Stimulated activated CD4-positive, alpha-beta T cell treated with anti-CD3 and anti-CD28 coated beads, TNF-alpha, amount 100 ng/mL, for 48 hours (primary cell): ENCODE measurements at regions not wholly inside any gene's neighbourhood (a gene's known extent, or its start where the extent isn't known, plus 50 kb on each side); places are given as distances from the start of the nearest gene placed in this dataset.
A peak's percentile ranks its signal among the peaks of the same experiment; 100 is the strongest.
"Not testable (repeated sequence)": the region's sequence is repeated elsewhere in the genome, so short reads cannot be mapped to it uniquely, and the experiment has no call there.

ENCODE experiments used
- DNase-seq, 3 donors: peaks; one replicate each; pipeline ENCODE4 v3.0.0-alpha.2; 2020; ENCODE audit warnings: low read depth in 3 of 3

DNA sequence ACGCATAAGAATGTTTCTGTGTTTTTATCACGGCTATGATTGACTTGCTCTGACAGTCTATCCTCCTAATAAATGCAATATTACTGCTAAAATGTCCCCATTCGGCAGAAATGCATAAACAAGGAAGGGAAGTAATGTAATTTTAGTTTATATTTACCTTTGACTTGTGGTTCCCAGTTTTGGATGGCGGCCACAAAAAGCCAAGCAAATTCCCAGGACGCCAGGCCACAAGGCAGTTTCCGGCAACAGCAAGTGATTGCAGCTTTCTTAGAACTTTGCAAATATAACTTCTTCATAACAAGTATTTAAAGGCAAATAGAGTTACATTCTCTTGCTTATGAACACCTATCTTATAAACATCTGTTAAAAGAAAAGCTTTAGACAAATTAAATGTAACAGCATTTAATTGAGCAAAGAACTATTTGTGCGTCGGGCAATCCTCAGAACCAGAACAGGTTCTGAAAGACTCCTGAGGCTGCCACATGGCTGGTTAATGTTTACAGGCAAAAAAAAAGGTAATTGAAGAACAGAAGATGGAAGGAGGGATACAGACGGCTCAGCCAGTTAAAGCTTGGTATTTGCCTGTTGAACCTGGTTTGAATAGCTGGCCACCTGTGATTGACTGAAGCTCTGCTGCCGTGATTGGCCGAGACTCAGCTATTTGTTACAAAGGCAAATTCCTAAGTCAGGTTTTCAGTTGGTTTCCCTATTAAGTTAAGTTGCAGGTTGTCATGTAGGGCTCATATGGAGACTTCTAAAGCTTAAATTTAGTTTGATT lies 80.8 kb downstream of the C21orf91 start:
- no peak for DNase-seq

DNA sequence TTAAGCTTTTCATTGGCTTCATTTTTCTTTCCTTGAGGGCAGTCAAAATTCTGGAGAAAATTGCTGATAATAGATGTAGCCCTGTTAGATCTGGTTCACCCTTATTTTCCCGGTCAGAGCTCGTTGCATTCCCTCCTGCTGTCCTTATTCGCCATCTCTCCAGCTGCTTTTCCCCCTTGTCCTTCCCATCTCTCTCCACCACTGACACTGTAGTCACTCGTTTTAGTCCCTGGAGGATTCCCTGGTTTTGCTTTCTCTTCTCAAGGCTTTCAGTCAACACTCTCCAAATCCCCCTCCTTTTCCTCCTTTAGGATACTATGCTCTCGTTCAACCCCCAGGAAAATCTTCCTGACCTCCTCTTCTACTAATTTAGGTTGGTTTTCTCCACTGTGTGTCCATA lies 83.1 kb downstream of the C21orf91 start:
- no peak for DNase-seq

DNA sequence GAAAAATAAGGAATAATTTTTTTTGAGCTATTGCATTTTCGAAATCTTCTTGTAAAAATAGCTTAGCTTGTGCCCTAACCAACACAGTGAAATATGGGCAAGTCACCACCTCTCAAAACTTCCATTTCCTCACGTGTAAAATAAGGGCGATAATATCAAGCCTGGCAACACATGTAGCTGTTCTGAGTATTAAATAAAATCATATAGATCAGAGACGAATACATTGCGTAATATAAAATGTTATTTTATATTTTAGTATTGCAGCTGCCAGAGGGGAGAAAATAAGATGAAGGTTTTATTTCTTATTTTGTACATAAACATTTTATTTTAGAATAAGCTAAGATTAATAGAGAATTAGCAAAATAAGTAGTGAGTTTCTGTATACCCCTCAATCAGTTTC lies 85.9 kb downstream of the C21orf91 start:
- no peak for DNase-seq

DNA sequence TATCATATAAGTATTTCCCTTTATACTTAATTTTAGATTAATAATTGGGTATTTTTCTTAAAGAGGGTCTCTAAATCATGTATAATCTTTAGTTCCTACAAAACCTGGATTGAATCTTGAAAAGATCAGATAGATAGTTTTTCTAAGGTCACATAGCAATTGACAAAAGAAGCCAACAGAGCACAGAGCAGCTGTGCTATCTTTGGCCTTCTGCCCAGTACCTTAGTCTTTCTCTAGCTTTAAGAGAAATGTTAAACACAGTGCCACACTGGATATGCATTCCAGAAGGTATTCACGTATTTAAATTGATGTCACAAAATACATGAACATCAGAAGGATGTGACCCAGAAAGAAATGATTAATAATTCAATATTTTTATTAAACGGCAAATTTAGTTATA lies 86.8 kb downstream of the C21orf91 start:
- no peak for DNase-seq

DNA sequence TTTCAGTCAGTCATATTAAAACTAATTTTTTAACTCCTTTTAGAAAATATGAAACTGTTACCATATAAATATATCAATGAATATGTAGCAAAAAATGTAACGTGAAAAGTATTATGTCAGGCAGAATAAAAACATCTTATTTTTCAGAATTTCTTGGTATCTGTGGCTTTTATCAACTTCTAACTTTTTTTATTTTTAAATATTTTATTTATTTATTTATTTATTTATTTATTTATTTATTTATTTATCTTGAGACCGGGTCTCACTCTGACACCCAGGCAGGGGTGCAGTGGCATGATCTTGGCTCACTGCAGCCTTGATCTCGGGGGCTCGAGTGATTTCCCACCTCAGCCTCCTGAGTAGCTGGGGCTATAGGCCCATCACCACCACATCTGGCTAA lies 87.6 kb downstream of the C21orf91 start:
- DNase-seq, result no peak

DNA sequence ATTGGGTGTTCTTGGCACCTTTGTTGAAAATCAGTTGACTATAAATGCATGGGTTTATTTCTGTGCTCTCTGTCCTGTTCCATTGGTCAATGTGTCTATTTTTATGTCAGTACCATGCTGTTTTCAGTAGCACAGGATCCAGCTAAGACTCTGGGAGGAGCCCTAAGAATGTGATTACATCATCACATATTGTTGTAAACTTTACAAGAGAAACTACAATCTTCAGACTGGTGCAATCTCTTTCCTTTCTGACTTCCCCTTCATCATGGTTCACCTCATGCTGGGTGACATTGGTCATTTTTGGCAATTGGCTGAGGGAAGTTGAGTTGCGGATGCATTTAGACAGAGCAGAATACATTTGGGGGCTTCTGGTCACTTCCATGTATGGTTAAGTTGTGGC lies 88.4 kb downstream of the C21orf91 start:
- no peak for DNase-seq

DNA sequence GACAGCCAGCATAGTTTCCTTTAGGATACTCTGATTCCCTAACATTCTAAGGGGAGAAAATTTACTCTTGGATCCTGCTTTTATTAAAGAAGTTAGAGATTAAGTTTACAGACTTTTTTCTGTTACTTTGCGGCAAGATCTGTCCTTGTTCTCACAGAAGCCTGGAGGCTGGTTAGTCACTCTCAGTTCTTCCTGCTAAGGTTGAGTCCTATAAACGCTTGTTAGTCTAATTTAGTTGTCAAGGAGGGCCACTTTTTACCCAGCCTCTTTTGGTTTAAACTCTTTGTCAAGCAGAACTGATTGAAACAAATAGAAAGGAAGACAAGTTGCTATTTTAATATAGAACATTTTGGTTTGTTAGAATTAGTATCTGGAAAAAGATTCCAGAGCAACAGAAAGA lies 89.7 kb downstream of the C21orf91 start:
- DNase-seq, result no peak

DNA sequence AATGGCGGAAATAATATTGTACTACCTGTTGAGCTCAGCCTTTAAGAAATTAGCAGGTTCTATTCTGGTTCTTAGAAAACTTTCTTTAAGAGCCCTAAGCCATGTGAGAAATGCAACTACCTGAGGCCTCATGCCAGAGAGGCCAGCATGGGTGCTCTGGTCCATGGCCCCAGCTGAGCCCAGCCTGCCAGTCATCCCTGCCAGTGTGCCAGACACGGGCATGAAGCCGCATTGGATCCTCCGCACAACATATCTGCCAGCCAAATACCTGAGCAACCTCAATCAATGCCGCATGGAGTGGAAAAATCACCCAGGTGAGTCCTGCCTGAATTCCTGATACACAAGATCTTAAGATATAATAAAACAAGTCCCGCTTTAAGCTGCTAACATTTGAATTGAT lies 91.8 kb downstream of the C21orf91 start:
- DNase-seq, result no peak

DNA sequence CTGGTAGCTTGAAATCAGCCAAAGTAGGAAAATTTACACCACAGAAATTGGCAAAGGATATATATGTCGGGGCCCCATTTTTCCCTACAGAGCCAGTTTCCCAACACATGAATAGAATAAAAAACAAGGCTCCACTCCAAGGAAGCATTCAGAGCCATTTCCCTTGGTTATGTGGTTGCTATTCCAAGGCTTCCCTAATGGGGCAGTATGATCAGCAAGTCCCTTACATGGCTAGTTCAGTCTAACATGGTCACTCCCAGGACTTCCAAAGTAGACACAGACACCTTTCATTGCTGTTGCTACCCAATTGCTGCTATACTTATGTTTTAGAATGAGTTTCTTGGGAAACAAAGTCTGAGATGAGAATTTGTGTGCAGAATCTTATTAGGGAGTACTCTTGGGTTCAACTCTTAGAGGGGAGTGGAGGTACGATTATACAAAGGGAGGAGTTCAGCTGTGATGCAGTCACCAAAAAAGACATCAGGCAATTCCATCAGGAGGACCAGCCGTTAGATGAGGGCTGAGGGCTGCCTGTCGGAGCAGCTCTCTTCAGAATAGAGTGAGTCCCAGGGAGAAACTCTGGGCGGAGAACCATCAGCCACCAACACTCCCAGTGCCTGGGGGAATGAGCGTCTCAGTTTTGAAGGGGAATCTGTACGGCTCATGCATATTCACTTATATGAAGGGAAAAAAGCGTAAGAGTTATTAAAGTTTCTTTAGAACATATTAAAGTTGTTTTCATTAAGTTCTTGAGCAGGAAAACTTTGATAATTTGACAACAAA lies 92.9 kb downstream of the C21orf91 start:
- DNase-seq, result no peak

DNA sequence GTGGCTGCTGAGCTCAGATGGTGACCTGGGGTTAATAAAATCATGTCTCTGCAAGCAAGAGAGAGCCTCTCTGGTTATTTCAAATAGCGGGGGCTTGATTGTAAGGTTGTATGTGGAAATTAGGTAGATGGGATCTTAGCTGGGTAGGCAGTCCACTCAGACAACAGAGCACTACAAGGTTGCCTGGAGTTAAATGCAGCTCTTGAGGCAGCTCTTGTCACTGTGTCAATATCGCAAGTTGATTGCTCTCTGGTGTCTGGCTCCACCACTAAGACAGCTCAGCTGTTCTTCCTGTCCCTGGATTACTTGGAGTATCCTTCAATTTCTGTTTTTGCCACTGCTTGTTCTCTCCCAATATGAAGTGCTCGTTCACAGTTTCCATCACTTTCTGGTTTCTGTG lies 93.8 kb downstream of the C21orf91 start:
- DNase-seq, result no peak

DNA sequence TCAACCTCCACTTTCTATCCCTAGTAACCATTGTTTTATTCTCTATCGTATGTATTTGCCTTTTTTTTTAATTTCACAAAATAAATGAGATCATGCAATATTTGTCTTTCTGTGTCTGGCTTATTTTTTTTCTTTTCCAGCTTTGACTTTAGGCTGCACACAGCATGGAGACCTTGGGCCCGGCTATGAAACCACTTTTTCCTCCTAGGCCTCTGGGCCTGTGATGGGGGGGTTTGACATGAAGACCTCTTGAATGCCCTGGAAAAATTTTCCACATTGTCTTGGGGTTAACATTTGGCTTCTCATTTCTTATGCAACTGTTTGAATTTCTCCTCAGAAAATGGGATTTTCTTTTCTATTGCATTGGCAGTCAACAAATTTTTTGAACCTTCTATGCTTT lies 100.2 kb upstream of the BTG3 start:
- no peak for DNase-seq

DNA sequence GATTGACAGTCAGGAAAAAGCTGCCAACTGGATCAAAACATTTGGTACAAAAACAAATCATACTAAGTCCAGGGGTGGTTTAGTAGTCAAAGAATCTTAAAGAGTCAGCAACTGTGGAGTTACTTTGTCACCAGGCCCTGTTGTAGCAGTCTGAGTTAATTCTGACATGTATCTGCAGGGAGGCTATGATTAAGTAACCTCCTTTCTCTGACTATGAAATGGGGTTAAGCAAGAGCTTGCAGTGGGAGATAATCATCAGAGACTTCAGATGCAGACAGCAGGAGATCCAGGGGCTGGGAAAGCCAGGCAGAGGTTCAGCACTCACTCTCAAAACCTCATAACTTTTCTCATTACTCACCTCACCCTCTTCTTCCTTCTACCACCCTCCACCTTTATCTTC lies 99.2 kb upstream of the BTG3 start:
- DNase-seq, result no peak

DNA sequence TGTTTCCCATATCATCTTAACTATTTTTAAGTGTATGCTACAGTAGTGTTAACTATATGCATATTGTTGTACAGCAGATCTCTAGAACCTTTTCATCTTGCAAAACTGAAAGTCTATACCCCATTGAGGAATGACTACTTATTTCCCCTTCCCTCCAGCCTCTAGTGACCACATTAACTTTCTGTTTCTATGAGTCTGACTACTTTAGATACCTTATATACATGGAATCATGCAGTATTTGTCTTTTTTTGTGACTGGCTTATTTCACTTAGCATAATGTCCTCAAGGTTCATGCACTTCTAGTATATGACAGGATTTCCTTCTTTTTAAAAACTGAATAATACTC lies 96.5 kb upstream of the BTG3 start:
- DNase-seq, result no peak

DNA sequence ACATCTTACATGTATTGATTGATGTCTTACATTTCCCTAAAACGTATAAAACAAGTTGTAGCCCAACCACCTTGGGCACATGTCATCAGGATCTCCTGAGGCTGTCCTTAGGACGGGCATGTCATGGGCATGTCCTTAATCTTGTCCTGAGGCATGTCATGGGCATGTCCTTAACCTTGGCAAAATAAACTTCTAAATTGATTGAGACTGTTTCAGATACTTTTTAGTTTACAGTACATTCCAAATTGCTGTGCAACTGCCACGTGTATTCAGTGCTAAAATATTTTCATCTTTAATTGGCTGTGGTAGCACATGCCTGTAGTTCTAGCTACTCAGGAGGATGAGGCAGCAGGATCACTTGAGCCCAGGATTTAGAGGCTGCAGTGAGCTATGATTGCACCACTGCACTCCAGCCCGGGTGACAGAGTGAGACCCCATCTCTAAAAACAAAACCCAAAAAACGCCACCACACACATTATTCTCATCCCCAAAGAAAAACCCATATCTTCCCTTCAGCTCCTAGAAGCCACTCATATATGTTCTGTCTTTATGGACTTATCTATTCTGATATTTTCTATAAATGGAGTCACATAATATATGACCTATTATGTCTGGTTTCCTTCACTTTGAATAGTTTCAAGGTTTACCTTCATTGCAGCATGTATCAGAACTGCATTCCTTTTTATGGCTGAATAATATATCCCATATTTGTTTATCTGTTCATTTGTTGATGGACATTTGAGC lies 96.0 kb upstream of the BTG3 start:
- DNase-seq, result no peak

DNA sequence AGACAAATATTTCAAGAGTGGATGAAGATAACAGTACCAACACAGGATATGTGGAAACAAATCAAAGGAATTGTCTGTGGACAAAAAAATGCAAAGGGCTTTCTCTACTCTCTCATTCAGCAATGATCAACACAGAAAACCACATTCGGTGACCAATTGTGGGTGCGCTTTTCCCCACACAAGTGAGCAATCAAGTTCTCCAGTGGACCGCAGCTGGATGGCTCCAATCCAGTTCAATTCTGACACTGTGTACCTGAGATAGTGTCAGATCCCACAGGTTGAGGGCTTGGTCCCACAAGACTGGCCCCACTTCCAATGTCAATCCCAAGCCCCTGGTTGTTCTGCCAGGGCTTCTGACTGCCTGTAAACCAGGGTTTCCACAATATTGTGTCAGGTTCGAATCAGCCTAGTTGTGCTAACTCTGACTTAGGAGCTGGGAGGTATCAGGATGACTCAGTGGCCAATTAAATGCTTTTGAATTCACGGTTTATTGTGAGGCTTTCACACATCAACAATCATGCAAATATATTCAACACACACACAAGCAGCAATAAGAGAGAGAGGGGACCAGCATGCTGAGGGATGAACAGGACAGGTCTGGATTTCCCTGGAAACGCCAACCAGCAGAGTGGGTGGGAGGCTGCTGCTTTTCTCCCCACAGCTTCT lies 87.0 kb upstream of the BTG3 start:
- no peak for DNase-seq

DNA sequence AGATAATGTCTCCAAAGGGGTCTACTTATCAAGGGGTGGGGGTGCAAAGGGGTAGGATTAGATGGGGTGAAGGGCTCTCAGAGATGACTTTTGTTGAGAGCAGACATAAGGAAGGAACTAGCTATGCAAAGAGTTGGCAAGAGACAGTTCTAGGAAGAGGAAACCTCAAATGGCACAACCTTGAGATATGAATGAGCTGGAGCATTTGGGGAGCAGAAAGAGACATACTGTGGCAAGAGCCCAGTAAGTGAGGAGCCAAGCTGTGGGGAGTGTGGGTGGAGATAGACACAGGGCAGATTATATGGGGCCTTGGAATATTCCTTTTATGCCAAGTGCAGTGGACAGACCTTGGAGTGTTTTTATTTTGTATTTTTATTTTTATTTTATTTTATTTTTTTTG lies 84.8 kb upstream of the BTG3 start:
- DNase-seq, result no peak

DNA sequence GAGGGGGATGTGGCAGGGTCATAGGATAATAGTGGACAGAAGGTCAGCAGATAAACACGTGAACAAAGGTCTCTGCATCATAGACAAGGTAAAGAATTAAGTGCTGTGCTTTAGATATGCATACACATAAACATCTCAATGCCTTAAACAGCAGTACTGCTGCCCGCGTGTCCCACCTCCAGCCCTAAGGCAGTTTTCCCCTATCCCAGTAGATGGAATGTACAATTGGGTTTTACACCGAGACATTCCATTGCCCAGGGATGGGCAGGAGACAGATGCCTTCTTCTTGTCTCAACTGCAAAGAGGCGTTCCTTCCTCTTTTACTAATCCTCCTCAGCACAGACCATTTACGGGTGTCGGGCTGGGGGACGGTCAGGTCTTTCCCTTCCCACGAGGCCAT lies 81.7 kb upstream of the BTG3 start:
- not testable (repeated sequence) for DNase-seq

DNA sequence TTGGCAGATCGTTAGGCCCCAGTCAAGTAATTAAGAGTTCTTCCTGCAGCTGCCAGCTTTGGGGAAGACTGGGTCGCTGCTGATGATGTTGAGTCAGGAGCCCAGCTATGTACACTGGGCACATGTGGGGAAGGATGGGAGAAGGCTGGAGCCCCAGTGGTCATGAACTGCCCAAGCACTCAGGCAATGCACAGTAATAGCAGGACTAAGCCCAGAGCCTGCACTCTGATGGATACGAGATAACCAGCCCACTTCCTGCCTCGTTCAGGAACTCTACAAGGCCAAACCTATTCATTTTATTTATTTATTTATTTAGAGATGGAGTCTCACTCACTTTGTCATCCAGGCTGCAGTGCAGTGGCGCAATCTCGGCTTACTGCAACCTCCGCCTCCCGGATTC lies 81.1 kb upstream of the BTG3 start:
- DNase-seq, result no peak

DNA sequence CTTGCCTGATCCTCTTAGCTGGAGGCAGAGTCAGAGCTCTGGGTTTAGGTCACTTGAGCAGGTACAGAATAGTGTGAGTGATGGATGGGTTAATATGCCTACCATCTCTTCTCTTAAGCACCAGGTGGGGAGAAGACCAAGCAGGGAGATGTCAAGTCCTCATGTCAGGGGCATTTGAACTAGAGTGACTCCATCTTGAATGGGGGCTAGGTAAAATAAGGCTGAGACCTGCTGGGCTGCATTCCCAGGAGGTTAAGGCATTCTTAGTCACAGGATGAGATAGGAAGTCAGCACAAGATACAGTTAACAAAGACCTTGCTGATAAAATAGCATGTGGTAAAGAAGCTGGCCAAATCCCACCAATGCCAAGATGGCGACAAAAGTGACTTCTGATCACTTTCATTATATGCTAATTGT lies 77.4 kb upstream of the BTG3 start:
- no peak for DNase-seq

DNA sequence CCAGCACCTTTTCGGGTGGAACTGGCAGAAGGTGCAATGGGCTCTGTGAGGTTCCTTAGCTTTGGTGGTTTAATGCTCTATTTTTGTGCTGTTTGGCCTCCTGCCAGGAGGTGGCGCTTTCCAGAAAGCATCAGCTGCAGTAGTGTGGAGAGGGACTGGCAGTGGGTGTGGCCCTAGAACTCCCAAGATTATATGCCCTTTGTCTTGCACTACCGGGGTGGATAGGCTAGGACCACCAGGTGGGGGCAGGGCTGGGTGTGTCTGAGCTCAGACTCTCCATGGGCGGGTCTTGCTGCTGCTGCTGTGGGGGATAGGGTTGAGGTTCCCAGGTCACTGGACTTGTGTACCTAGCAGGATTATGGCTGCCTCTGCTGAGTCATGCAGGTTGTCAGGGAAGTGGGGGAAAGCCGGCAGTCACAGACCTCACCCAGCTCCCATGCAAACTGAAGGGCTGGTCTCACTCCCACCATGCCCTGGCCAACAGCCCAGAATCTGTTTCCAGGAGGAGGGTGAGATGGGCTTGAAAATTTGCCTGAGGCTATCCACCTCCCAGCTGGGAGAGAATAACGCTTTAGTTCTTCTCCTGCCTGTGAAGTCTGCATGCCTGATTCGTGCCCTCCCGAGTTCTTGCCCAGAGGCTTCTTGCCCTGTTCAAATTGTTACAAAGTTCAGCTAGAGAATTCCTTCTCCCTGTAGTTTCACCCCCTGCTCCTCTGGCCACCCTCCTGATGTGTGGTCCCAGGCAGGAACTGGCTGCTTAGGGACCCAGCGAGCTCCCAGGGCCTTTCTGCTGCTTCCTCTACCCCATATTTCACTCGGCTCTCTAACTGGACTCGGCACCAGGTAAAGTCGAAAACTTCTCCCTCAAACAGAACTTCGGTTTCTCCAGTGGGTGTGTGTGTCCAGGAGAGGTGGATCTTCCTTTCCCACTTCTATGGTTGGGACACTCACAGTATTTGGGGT lies 76.5 kb upstream of the BTG3 start:
- peak; percentile 11 to 41 (median 39) for DNase-seq

DNA sequence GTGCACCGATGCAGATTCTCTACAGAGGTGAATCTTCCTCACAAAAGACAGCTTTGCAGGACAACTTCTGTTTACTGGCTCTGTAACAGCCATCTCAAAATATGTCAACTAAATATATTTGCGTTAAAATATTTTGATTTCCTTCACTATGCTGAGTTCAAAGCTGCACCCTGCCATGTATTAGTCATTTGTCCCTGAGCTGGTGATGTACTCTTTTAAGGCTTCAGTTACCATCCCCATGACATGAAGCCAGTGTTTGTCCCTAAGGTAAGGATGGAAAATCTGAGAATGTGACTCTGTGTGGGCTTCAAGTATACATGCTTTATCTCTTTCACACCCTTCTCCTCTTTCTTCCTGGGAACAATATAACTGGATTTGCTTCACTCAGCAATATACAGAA lies 70.2 kb upstream of the BTG3 start:
- DNase-seq, result no peak
